OCI-LY1 (cell line): ENCODE measurements at regions not wholly inside any gene's neighbourhood (a gene's known extent, or its start where the extent isn't known, plus 50 kb on each side); places are given as distances from the start of the nearest gene placed in this dataset.

ENCODE experiments used
- H2AFZ ChIP-seq: fragments of 200-600 bp; sonication (generic), shearing (Covaris generic); 2 replicates; pipeline ENCODE4 v1.6.0; 2014; ENCODE audit warnings: antibody characterized with exemption, mild to moderate bottlenecking, low read length
- H3F3A ChIP-seq: fragments of 200-600 bp; sonication (generic), shearing (Covaris generic); 2 replicates; pipeline ENCODE4 v1.6.0; 2014; ENCODE audit warnings: mild to moderate bottlenecking, antibody characterized with exemption, low read length, moderate library complexity; ENCODE audit not compliant: insufficient read depth
- H3K27ac ChIP-seq: fragments of 200-600 bp; sonication (generic); 2 replicates; pipeline ENCODE4 v1.5.1; 2014; ENCODE audit warnings: low read length, mixed run types, mild to moderate bottlenecking, low read depth; ENCODE audit not compliant: poor library complexity, severe bottlenecking
- H3K27me3 ChIP-seq: fragments of 200-600 bp; sonication (generic); 2 replicates; pipeline ENCODE4 v1.6.0; 2014; ENCODE audit warnings: antibody characterized with exemption, mild to moderate bottlenecking, low read length, moderate library complexity; ENCODE audit not compliant: insufficient read depth
- H3K36me3 ChIP-seq: fragments of 200-600 bp; sonication (generic); 2 replicates; pipeline ENCODE4 v1.6.1; 2014; ENCODE audit warnings: mild to moderate bottlenecking, antibody characterized with exemption, low read length, moderate library complexity, mixed read lengths; ENCODE audit not compliant: insufficient read depth
- H3K4me1 ChIP-seq: fragments of 200-600 bp; sonication (generic); 2 replicates; pipeline ENCODE4 v1.5.1; 2014; ENCODE audit warnings: mild to moderate bottlenecking, low read length, moderate library complexity; ENCODE audit not compliant: insufficient read depth, severe bottlenecking
- H3K4me2 ChIP-seq: fragments of 200-600 bp; sonication (generic), shearing (Covaris generic); 2 replicates; pipeline ENCODE4 v1.6.1; 2014; ENCODE audit warnings: low read length
- H3K4me3 ChIP-seq: fragments of 200-600 bp; sonication (generic); 2 replicates; pipeline ENCODE4 v1.5.1; 2014; ENCODE audit warnings: low read length, low read depth, mild to moderate bottlenecking, mixed read lengths; ENCODE audit not compliant: poor library complexity, severe bottlenecking
- H3K79me2 ChIP-seq: fragments of 200-600 bp; shearing (Covaris generic); 2 replicates; pipeline ENCODE4 v1.6.1; 2016; ENCODE audit warnings: mixed run types, low read length, mixed read lengths; ENCODE audit not compliant: insufficient read depth
- H3K9ac ChIP-seq: fragments of 200-600 bp; sonication (generic), shearing (Covaris generic); 2 replicates; pipeline ENCODE4 v1.6.1; 2014; ENCODE audit warnings: mild to moderate bottlenecking, low read length, mixed read lengths
- H3K9me2 ChIP-seq: fragments of 200-600 bp; sonication (generic), shearing (Covaris generic); 2 replicates; pipeline ENCODE4 v1.6.1; 2014; ENCODE audit warnings: low read depth, mild to moderate bottlenecking, low read length, mixed read lengths
- H3K9me3 ChIP-seq: fragments of 200-600 bp; shearing (Covaris generic); 2 replicates; pipeline ENCODE4 v1.6.1; 2014; ENCODE audit warnings: low read length, mixed read lengths
- H4K20me1 ChIP-seq: fragments of 200-600 bp; sonication (generic), shearing (Covaris generic); 2 replicates; pipeline ENCODE4 v1.6.0; 2016; ENCODE audit warnings: mild to moderate bottlenecking, low read length; ENCODE audit not compliant: insufficient read depth
- CTCF ChIP-seq: fragments of 200-600 bp; sonication (generic), shearing (Covaris generic); IDR thresholded peaks from 2 replicates; pipeline ENCODE4 v1.5.1; 2017; ENCODE audit warnings: mild to moderate bottlenecking, antibody characterized with exemption, low read length, moderate library complexity, mixed read lengths
- EZH2 ChIP-seq: fragments of 200-600 bp; sonication (generic), shearing (Covaris generic); IDR thresholded peaks from 2 replicates; pipeline ENCODE4 v1.8.0; 2017; ENCODE audit warnings: borderline replicate concordance, mixed run types, mild to moderate bottlenecking, antibody characterized with exemption, low read length, moderate library complexity, mixed read lengths

GRCh38 chr7:22635349-22635748, 91.7 kb upstream of the IL6 start:
- H3K79me2 ChIP-seq, result no peaks in the 10 kb centered on the region
- no peaks in the 10 kb centered on the region for H3F3A ChIP-seq
- no peaks in the 10 kb centered on the region for H3K36me3 ChIP-seq

DNA sequence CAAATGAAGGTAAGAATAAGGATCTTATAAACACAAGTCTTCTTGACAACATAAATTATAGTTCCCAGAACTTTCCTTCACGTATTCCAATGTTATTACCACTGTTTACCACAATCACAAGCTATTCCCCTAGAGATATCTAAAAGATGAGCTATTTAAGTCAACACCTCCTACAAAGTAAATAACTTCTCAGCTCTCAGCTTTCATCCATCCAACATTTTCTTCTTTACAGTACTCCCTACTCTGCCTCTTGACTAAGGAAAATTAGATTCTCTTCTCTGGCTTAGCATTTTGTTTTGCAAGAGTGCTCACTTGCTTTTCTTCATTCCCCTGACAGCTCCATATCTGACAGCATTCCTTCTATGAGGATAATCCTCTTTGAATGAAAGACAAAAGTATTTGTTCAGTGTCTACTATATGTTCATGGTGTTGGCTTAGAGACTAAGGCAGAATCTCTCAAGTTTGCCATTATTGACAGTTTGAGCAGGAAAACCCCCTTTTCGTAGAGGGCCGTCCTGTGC, 93.0 kb upstream of the IL6 start:
- H4K20me1 ChIP-seq, result no peaks in the 10 kb centered on the region
- no peaks in the 10 kb centered on the region for H3K9me2 ChIP-seq
- no peak for TF ChIP-seq CTCF
- no peak for TF ChIP-seq EZH2
- no peaks in the 10 kb centered on the region for H3K9me3 ChIP-seq
- no peaks in the 10 kb centered on the region for H3K79me2 ChIP-seq
- H3K4me2 ChIP-seq, result no peak overlapping the region
- H3K4me1 ChIP-seq, result no peaks in the 10 kb centered on the region
- no peak overlapping the region for H2AFZ ChIP-seq
- no peaks in the 10 kb centered on the region for H3F3A ChIP-seq
- no peaks in the 10 kb centered on the region for H3K36me3 ChIP-seq
- H3K27me3 ChIP-seq, result no peaks in the 10 kb centered on the region
- no peak overlapping the region for H3K9ac ChIP-seq
- no peak overlapping the region for H3K27ac ChIP-seq
- H3K4me3 ChIP-seq, result no peak overlapping the region

More at GRCh38 chr7:22635349-22635748, 91.7 kb upstream of the IL6 start:
- Histone ChIP-seq H3K27me3 (no peaks in the 10 kb centered on the region), H4K20me1 (no peaks in the 10 kb centered on the region), H3K4me3 (no peak overlapping the region), H3K27ac (no peak overlapping the region), H2AFZ (no peak overlapping the region), H3K9ac (no peak overlapping the region), H3K4me1 (no peaks in the 10 kb centered on the region), H3K9me3 (no peaks in the 10 kb centered on the region), H3K9me2 (no peaks in the 10 kb centered on the region), H3K4me2 (no peak overlapping the region)
- TF ChIP-seq EZH2 (no peak), CTCF (no peak)

- no peaks in the 10 kb centered on the region for H3K4me1 ChIP-seq
- TF ChIP-seq EZH2, result no peak
- TF ChIP-seq CTCF, result no peak
Observed at GRCh38 chr7:22633286-22633953, 93.6 kb upstream of the IL6 start.

More at GRCh38 chr7:22633286-22633953, 93.6 kb upstream of the IL6 start:
- H3K4me2 ChIP-seq, result no peak overlapping the region
- H3K79me2 ChIP-seq, result no peaks in the 10 kb centered on the region
- no peak overlapping the region for H3K9ac ChIP-seq
- H3K36me3 ChIP-seq, result no peaks in the 10 kb centered on the region
- no peaks in the 10 kb centered on the region for H3K9me3 ChIP-seq
- H2AFZ ChIP-seq, result no peak overlapping the region
- no peaks in the 10 kb centered on the region for H3F3A ChIP-seq
- no peak overlapping the region for H3K27ac ChIP-seq
- H4K20me1 ChIP-seq, result no peaks in the 10 kb centered on the region
- H3K27me3 ChIP-seq, result no peaks in the 10 kb centered on the region
- no peak overlapping the region for H3K4me3 ChIP-seq
- H3K9me2 ChIP-seq, result no peaks in the 10 kb centered on the region
